Ureter (tissue), 1 donor: ENCODE measurements at regions not wholly inside any gene's neighbourhood (a gene's known extent, or its start where the extent isn't known, plus 50 kb on each side); places are given as distances from the start of the nearest gene placed in this dataset.

Experiments
- DNase-seq: peaks from one replicate; pipeline ENCODE4 v3.0.0-alpha.2; 2020; ENCODE audit warnings: low spot score
- donor health status: DM: yes; HTN: yes; CAD: no.

- DNase-seq, result no peak
These were observed 287.5 kb upstream of the SALL3 start for GRCh38 chr18:78692105-78692504.

- DNase-seq, result no peak
These were observed 286.2 kb upstream of the SALL3 start for GRCh38 chr18:78693429-78693828.

GRCh38 chr18:78696698-78697435 is 282.8 kb upstream of the SALL3 start:
- no peak for DNase-seq

- DNase-seq, result no peak
These were observed 282.2 kb upstream of the SALL3 start for GRCh38 chr18:78697446-78697845.

- DNase-seq, result no peak
These were observed 280.7 kb upstream of the SALL3 start for GRCh38 chr18:78698914-78699313.

GRCh38 chr18:78699499-78699898 is 280.1 kb upstream of the SALL3 start:
- no peak for DNase-seq

GRCh38 chr18:78701771-78702396 is 277.7 kb upstream of the SALL3 start:
- no peak for DNase-seq

- DNase-seq, result no peak
These were observed 276.3 kb upstream of the SALL3 start for GRCh38 chr18:78703291-78703690.

GRCh38 chr18:78704971-78705461 is 274.6 kb upstream of the SALL3 start:
- no peak for DNase-seq

- no peak for DNase-seq
These were observed 270.3 kb upstream of the SALL3 start for GRCh38 chr18:78709261-78709809.

GRCh38 chr18:78711316-78711715 is 268.3 kb upstream of the SALL3 start:
- no peak for DNase-seq

- DNase-seq, result no peak
These were observed 267.6 kb upstream of the SALL3 start for GRCh38 chr18:78711971-78712370.

GRCh38 chr18:78713069-78713468 is 266.5 kb upstream of the SALL3 start:
- DNase-seq, result no peak

- DNase-seq, result no peak
These were observed 265.9 kb upstream of the SALL3 start for GRCh38 chr18:78713726-78714125.

- DNase-seq, result no peak
These were observed 263.6 kb upstream of the SALL3 start for GRCh38 chr18:78716022-78716421.

GRCh38 chr18:78716581-78716980 is 263.0 kb upstream of the SALL3 start:
- no peak for DNase-seq

GRCh38 chr18:78717051-78717765 is 262.4 kb upstream of the SALL3 start:
- DNase-seq, result no peak

GRCh38 chr18:78717766-78718150 is 261.9 kb upstream of the SALL3 start:
- no peak for DNase-seq

GRCh38 chr18:78719821-78720220 is 259.8 kb upstream of the SALL3 start:
- DNase-seq, result no peak

- DNase-seq, result no peak
These were observed 259.0 kb upstream of the SALL3 start for GRCh38 chr18:78720456-78721237.

- DNase-seq, result no peak
These were observed 258.3 kb upstream of the SALL3 start for GRCh38 chr18:78721238-78721875.
